ENCODE measurements at regions not wholly inside any gene's neighbourhood (a gene's known extent, or its start where the extent isn't known, plus 50 kb on each side); places are given as distances from the start of the nearest gene placed in this dataset.

DNA sequence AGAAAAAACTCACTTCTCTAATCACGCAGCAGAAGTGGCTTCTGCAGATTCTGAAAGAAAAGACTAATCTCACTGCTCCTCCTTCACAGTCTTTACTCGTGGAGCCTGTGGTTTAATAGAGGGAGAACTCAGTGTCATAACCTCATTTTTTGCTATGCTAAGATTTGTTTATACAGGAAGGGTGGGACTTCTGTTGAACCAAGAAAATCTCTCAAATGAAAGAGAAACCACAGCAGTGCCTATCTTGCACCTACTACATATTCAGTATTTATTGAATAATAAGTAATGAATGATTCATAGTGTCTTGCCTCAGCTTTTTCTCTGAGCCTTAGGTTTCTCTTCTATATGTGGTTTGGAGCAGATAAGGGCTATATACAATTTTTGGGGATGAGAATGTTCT lies 136.1 kb upstream of the DMAC1 start:
- no peak for DNase-seq

DNA sequence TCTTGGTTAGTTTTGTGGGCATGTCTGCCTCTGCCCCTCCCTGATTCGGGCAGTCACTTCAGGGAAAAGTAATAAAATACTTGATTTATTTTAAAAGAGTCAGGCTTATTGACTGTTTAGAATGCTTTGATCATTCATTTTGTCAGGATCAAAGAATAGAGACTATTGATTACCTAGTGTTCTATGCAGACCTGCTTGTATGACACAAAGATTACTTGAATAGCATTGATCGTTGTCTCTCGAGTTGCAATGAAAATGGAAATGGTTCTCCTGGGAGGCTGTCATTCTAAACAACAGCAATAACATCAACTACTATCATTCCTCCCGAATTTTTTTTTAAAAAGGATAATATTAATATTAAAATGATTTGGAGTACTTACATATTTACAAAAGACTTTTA lies 133.2 kb upstream of the DMAC1 start:
- DNase-seq, result no peak

DNA sequence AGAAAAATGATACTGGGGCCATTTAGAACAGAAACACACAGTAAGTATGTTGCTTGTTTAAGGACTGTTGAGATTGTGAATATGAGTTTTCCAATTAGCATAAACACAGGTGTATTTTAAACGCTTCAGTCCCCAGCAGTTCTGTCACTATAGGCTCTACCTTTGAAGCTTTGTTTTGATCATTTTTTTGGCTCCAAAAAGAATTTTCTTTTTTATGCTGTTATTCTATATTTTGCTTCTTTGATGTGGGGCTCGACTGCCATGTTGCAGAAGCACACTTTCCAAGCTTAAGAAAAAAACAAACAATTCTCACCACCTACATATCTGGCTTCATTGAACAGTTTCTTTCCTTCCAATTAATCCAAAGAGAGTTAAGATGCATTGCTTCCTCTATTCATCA lies 131.0 kb upstream of the DMAC1 start:
- no peak for DNase-seq

DNA sequence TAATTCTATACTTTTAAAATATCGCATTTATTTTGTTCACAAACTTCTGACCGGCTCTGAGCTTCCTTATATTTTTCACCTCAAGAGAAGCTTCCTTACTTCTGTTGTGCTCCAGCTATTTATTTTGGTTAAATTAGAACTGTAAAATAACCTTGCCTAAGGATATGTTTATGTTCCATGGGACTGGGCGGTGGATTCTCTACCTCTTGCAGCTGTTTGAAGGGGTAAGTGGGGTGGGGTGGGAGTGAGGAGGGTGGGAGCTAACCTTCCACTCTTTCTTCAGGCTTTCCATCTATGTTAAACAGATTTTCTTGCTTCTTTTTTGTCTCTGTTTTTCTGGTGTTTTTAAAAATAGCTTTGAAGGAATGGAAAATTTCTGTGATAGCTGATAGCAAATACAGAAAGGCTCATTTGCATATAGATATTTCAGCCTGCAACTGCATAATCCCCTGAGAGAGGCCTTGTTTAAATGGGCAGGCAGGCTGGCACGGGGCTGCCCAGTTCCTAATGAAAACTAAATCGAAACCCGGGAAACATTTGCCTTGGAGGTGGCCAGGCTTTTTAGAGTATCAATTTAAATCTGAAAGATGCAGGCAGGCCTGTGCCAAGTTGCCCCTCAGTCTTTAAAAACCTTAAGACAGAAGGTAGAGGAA lies 122.1 kb upstream of the DMAC1 start:
- no peak for DNase-seq

DNA sequence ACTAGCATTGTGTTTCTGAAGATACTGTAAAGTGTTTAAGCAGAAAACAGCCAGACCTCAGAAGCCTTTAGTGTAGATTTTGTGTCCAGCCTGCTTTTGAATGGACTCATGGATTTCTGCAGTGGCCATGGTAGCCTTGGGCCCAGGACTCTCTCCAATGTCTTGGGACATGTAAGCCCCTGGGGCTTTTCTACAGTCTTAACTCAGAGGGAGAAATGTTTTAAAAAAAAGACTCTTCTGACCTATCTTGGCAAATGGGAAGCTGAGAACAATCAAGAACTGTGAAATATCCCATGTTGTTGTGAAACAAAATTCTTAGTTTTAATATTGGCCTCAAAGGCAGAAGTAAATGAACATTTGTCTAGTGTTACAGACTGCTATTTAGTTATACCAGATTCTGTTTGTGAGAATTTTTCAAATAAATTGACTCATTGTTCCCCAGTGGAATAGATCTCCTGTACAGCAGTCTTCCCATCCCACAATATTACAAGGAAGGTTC lies 112.5 kb upstream of the DMAC1 start:
- no peak for DNase-seq

DNA sequence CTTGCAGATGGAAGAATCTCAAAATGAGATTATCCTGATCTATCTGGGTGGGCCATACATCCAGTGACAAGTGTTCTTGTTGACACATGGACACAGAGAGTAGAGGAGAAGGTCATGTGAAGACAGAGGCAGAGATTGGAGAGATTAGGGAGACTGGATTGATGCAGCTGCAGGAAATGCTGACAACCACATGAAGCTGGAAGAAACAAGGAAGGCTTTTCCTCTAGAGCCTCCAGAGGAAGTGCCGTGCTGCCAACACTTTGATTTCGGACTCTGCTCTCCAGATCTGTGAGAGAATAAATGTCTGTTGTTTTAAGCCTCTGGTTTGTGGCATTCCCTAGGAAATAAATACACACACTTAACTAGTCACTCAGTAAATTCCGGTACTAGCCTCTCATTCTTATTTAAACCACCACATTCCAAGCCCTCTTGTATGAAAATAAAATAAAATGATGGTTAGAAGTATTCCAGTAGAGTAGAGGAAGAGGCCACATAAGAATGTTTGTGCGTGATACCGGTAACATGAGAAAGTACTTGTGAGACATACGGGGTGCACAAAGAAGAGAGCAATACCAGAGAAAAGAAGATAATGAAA lies 110.9 kb upstream of the DMAC1 start:
- DNase-seq, result no peak

DNA sequence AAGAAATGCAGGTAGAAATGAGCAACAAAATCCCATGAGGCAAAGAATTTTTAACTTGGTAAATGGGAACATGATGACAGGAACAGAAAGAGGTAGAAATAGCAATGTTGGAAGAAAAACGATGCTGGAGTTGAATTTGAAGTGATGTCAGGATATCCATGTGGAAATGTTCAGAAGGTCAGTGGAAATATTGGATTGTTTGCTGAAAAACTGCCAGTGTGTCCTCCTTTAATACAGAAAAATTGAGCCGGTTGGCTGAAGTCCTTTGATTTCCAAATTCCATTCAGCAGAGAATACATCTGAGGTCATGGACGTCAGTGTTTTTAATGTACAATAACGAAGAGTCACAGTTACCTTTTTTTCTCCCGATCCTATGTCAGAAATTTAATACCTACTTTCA lies 110.0 kb upstream of the DMAC1 start:
- DNase-seq, result no peak

DNA sequence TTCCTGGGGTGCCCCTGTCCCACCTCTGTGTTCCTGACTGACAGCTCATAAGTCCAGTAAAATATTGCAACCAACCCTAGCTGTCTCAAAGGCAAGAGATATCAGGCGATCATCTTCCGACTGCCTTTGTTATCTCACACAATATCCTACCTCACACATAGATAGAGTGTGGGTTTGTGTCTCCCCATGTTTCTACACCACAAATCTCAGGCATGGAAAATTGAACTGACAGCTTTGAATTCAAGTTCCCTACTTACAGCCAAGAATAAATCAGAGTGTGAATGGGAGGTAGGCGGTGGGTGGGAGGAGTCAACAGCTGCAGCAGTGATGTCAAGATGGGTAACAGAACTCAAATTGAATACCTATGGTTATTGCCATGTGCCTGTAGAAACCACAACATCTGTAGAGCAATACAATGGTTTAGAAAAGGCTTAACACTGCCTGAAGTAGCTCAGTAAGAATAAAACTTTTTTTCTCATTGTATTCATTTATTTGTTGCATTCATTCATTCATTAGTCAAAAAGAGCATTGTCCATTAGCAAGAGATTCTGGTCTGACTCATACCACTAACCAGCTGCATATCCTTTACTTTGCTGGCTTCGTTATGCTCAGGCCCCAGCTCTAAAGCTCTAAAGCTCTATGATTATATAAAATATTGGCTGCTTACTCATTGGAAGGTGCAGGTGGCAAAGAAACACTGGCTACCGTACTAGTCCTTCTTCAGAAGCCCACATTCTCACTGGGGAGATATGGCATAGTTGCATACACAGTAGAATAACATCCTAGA lies 108.2 kb upstream of the DMAC1 start:
- DNase-seq, result no peak

DNA sequence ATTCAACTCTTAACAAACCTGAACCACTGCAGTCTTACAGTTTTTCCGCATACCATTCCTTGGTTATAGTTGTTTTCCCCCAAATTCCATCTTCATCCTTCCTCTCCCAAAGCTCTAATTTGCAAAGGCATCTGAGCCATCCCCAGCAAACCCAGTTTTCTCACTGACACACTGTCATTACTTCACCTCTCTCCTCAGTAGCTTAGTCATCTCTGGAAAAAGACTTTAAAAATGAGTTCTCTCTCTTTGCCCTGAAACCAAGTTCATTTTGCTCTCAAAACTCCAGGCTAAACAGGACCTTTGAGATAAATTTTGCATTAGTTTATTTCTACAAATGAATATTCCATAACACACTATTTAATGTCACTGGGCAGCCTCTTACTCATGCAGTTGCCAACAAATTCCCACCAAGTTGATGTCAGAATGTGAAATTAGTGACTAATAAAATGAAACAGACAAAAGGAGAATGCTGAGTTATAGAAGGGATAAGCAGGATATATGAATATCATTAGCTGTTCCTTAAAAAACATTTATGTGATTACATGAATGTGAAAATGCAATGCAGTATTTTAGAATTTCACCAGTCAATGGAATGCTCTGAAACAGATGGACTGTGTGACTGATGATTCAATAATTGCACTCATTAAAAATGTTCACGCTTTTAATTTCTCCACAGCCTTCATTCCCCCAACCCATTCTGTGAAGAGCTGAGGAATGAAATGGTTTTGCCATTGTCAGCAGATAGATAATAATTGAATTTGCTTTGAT lies 107.4 kb upstream of the DMAC1 start:
- no peak for DNase-seq

DNA sequence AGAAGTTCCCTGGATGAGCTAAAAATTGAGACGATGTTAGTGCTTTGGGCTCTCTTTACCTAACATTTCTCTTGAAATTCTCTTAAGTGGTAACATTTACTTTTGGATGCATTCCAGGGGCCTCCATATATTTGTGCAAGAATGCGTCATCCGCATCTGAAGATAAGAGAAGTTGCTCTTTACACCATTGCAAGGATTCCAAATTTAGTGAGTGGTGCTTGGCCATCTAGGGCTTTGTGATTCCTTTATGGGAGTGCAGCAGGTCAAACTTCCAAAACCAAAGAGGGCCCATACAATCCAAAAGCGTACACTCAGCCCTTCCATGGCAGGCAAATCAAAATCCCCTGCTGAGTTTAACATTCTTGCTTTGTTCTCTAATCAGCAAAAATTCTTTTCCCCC lies 102.0 kb upstream of the DMAC1 start:
- no peak for DNase-seq

DNA sequence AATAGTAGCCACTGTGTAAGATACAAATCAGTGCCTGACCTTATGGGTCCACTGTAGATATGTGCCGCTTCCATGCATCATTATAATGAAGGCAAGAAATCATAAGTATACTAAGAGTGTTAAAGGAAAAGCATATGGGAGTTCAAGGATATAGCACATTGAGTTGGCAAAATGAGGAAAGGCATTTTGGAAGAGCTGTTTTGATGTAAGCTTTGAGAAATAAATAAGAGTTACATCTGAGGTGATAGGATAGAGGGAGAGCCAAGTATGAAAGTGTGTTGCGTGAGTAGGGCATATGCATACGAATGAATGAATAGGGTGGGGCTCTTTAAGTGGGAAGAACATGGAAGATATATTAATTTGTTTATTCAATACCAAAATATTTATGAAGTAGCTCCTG lies 101.0 kb upstream of the DMAC1 start:
- no peak for DNase-seq

DNA sequence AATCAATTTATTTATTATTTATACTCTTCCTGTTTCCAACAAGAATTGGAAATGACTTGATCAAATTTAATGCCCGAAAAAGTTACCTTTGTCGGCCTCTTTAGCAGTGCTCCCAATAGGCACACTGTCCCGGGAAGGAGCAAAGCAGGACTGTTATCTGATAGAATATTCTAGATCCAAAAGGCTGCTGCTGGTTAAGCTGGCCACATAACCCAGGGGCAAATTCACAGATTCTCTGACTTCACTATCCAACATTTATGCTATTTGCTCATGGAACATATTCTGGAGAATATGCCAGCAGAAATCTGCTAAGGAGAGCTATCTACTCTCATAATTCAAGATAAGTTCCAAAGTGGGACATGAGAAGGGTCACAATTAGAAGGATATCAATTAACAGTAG lies 100.2 kb upstream of the DMAC1 start:
- DNase-seq, result no peak

DNA sequence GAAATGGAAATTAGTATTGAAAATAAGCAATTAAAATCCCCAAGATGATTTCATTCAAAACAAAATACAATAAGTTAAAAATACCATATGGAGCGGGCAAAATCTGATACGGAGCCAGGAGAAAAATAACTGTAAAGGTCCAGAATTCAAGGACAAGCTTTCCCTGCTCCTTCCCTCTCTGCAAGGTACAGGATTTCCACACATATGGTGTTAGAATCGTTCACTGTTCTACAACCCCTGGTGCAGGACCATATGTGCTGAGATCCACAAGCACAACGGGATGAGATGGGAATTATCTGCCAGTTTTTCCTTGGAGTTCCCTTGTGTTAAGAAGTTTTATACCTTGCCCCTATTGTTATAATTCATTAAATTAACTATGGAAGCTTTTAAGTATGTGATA lies 94.7 kb upstream of the DMAC1 start:
- no peak for DNase-seq

DNA sequence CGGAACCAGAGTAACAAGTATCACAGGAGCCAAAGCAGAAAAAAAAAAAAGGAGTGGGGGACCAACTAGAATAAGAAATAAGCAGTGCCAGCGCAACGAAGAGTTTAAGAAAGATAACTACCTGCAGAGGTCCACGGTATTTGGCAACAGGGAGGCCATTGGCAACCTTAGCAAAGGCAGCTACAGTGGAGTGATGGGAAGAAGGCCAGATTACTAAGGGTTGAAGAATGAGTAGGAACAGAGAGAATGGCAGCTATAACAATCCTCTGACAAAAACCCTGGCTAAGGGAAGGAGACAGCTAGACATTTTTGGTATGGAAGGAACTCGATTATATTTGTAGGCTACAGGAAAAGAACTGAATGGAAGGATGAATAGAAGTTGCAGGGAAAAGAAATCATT lies 93.4 kb upstream of the DMAC1 start:
- DNase-seq, result no peak

DNA sequence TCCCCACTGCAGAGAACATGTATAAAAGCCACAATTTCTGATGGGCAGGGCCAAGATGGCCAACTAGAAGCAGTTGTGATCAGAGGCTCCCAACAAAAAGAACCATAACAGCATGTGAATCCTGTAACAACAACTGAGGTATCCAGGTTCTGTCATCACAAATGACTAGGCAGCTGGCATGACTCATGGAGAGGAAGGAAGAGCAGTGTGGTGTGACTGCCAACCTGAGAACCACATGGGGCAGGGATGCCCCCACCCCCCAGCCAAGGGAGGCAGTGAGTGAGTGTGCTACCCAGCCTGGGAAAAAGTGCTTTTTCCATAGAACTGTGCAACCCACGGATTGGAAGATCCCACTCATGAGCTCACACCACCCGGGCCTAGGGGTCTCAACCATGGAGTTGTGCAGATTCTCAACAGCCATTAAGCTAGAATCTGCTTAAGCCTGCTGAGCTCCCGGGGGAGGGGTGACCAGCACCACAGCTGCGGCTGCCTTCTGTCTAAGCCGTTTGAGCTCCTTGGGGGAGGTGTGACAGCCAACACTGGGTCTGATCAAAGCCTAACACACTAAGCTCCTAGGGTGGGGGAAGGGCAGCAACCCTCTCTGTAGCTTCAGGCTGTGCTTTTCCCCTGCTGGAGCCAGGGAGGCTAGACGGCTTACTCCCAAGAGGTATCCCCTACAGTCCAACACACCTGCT lies 80.1 kb upstream of the DMAC1 start:
- no peak for DNase-seq

DNA sequence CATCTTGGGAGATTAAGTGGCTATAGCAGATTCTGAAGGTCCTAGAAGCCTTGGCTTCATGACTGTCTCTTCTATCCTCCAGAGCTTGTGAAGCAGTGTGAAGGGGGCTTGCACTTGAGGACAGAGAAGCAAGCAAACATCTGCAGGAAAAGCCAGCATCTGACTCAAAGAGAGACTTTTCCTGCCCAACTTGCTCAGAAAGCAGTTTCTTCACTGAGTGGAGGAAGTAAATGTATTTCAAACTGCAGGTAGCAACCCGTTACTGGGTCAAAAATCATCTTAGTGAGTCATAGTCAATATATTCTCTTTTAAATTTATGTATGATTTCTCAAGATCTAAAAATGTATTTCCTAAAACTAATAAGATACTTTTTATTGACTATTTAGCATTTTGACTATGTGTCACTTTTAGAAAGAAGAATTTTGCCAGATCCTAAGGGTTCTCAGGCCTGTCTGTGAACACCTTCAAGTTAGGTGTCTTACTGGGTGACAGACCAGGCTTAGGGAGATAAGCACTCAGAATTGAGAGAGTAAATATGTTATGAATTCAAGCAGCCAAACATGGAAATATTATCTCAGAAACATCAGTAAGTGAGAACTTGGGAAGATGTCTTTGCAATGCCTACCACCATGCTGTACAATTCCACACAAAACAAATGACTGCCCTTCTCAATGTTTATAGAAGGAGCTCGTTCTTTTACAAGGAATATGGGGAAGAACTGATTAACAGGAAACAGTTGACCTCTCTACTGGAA lies 72.6 kb upstream of the DMAC1 start:
- no peak for DNase-seq

DNA sequence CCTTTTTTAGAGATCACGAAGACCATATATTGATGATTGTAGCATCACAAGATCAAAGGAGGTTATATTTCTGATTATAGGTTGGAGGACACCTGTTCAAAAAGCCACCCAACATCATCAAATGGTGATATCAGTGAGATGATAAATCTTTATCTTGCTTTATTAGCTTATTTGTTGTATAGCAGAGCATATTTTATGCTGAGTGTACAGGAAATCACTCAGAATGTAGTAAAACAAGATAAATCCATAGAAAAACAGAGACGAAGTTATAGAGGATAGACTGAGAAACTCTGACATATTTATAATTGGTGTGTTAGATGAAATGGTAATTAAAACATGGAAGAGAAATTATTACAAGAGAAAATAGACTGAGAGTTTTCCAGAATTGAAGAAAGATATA lies 69.8 kb upstream of the DMAC1 start:
- DNase-seq, result no peak

DNA sequence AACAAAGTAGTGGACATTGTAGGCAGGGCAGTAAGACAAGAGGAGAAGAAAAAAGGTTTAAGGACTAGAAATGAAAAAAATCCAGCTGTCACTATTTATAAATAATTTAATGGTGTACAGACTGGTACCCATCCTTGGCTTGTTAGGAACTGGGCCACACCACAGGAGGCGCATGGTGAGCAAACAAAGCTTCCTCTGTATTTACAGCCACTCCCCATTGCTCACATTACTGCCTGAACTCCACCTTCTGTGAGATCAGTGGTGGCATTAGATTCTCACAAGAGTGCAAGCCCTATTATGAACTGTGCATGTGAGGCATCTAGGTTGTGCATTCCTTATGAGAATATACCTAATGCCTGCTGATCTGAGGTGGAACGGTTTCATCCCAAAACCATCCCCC lies 62.6 kb upstream of the DMAC1 start:
- DNase-seq, result no peak

DNA sequence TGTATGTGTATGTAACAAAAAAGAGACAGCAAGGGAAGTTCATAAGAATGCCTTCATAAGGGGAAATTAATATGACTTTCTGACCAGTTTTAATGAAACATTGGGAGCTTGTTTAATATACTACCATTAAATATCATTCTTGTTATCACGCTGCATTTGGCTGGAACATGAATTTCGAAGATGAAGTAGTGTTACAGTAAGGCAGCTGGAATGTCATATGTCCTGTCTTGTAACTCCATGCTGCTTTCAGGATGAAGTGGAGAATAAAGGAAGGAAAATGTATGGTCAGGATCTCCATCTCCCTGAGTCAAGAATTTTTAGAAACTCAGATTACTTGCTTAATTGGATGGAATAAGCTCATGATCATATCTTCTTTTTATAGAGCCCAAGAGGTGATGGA lies 61.5 kb upstream of the DMAC1 start:
- no peak for DNase-seq

DNA sequence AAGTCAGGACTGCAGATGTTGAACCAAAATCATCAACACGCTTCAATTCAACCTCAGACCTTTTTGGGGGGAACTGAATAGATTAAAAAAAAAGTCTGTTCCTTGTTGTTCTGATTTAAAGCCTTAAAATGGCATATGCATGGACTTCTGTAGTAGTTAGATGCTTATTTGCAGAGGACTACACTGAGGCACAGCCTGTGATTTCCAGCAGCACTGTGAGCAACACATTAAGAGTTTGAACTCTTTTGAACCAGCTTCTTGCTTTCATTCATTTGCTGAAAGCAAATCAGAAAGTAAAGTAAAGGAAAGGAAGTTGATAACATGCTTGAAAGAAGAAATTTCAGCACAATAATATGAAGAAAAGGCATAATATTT lies 60.7 kb upstream of the DMAC1 start:
- DNase-seq, result no peak

DNA sequence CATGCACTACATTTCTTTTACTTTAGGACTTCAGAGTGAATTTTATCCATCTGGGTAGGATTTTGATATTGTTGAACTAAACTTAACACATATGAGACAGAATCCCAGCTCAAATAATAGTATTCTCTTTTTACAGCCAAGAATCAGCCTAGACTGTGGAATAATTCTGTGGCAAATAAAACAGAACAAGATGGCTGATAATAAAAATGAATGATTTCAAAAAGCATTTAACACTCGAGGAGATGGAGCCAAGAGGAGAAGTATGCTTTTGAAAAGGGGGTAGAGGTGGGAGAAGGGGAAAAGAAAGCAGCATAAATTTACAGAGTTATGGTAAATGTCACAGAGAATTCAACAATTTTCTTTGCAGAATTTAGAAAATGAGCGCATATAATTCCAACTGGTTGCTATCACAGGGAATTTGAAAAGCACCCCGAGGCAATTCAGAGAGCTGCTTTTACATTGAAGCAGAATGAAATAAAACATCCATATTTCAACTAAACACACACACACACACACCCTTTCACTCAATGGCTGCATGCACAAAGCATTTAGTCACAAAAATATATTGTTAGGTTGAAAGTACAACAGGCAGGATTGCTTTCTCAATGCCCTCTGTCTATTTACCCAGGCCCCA lies 60.2 kb upstream of the DMAC1 start:
- no peak for DNase-seq

DNA sequence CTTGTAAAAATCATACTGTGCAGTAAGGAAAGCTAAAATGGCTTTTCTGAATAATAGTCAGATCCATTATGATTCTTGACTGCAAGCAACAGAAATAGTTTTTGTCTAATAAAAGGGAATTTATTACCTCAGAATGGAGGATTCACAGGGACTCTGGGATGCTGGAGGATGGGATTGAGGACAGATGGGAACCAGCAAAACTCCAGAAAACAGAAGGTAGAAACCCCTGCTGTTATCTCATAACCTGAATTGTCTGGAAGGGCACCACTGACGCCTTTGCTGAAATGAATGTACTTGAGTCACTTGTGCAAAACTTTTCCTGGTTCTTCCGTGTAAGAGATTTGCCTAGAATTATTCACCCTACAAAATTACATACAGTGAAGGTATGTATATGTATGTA lies 58.6 kb upstream of the DMAC1 start:
- no peak for DNase-seq
